GM12878 (cell line): ENCODE measurements at regions not wholly inside any gene's neighbourhood (a gene's known extent, or its start where the extent isn't known, plus 50 kb on each side); places are given as distances from the start of the nearest gene placed in this dataset.

Experiments
- CTCF ChIP-seq, 3 experiments: IDR thresholded peaks in 2 of 3; conservative IDR thresholded peaks in 1 of 3; 2 replicates each; pipeline ENCODE4 v1.5.1; 2011; ENCODE audit warnings: low read depth in 3 of 3, low read length in 3 of 3, mild to moderate bottlenecking in 3 of 3, control low read depth in 2 of 3, moderate library complexity in 2 of 3, inconsistent platforms in 1 of 3, mixed read lengths in 1 of 3; ENCODE audit not compliant: control insufficient read depth in 2 of 3, insufficient read depth in 1 of 3; ENCODE audit errors: extremely low read depth in 1 of 3
- POLR2A ChIP-seq: IDR thresholded peaks from 2 replicates; pipeline ENCODE4 v1.6.1; 2011; ENCODE audit warnings: low read depth, mild to moderate bottlenecking, low read length
- RBBP5 ChIP-seq: fragments of 200-600 bp; sonication (generic); conservative IDR thresholded peaks from 2 replicates; pipeline ENCODE4 v1.6.1; 2016
- RCOR1 ChIP-seq: conservative IDR thresholded peaks from 2 replicates; pipeline ENCODE4 v1.6.1; 2012; ENCODE audit warnings: low read depth, low read length, improper control_type of control experiment
- TAF1 ChIP-seq: IDR thresholded peaks from 2 replicates; pipeline ENCODE4 v1.6.1; 2011; ENCODE audit warnings: mild to moderate bottlenecking, low read depth, low read length, borderline replicate concordance

DNA sequence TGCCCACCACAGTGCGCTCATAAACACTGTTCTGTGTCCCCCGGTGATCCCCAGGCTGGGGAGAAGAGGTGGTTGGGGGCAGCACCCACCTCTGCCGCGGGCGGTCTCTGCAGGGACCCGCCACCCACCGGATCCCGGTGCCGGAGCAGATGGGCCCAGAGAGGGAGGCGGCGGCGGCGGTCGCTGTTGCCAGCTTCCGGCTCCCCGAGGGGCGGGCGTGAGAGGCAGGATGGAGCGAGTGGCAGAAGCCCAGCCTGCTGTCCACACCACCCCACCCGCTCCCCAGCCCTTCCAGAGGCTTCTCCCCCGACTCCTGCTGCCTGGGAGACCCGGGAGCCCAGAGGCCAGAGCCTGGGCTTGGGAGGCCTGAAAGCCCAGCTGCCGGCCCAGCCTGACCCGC lies 142.6 kb upstream of the CIBAR2 start:
- TF ChIP-seq CTCF (IDR thresholded peaks at IDR 0.05 in 2 of 3, conservative IDR thresholded peaks at IDR 0.05 in 1 of 3; ENCODE audit: control insufficient read depth in 2 of 3, extremely low read depth in 1 of 3, insufficient read depth in 1 of 3, low read depth in 3 of 3, low read length in 3 of 3) = no peak
- no peak for TF ChIP-seq RCOR1
- TF ChIP-seq RBBP5 = no peak
- TF ChIP-seq POLR2A = no peak
- no peak for TF ChIP-seq TAF1
